ENCODE measurements at regions not wholly inside any gene's neighbourhood (a gene's known extent, or its start where the extent isn't known, plus 50 kb on each side); places are given as distances from the start of the nearest gene placed in this dataset.

DNA sequence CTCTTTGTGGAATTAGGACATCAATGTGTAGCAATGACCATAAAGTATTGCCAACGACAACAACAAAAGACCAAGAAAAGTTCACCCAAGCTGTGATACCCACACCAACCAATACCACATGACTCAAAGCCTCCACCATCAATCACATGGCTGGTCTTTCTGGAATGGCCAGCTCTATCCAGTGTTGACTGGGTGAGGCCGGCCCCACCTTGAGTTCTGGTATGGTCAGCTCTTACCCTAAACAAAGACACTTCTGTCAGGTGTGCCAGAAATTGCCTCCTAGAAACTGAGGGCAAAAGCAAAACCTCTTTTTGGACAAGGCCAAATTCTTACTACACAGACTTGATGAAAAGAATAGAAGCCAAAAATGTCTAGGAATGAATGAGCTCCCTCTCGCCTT lies 331.5 kb downstream of the ZNF608 start:
- Mint-ChIP-seq H3K27me3 (ENCODE audit: low read depth) (no peaks in the 10 kb centered on the region), H3K36me3 (ENCODE audit: low read depth) (no peaks in the 10 kb centered on the region), H3K4me3 (no peak overlapping the region), H3K9me3 (ENCODE audit: insufficient read depth) (no peaks in the 10 kb centered on the region), H3K27ac (no peak overlapping the region), H3K4me1 (ENCODE audit: low read depth) (no peaks in the 10 kb centered on the region)
- POLR2A ChIA-PET, result no interaction called here
- CTCF ChIA-PET, result no interaction called here
- no peak for DNase-seq
- no peak for ATAC-seq

DNA sequence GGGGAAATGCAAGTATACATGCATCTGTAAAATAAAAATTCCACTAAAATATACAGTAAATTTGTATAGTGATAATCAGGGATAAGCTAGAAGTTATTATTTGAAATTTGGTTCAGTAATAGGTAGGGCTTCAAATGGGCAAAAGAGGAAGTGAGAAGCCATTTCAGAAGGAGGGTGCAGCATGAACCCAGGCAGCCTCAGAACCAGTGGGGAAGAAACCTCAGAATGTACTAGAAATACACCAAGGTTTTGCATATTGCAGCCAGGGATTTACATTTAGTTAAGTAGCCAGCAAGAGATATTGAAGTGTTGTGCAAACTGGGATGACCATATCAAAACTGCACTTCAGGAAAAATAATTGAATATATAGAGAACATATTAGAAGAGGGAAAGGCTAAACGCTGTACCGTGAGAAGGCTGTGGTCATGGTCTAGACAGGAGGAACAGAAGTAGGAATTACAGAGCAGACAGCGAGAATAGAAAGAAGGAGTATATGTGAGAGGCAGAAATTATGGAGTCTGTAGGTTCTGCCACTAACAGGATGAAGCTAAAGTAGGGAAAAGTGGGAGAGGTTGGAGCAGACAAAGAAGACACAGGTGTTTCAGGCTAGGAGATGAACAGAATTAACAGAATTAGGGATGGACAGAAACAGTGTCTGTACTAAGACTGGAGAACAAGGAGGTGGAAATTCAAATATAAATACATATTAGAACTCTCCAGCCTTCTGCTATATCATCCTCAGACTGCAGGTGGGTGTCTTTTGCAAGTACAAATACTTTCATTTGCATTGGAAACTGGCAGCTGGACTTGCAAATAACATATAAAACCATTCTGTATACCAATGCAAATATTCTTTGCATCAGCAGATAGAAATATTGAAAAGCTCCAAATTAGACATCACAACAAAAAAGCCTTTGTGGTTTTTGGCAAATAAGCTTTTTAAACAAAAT lies 335.6 kb downstream of the ZNF608 start:
- Mint-ChIP-seq H3K4me1 (ENCODE audit: low read depth) (no peaks in the 10 kb centered on the region), H3K4me3 (no peak overlapping the region), H3K36me3 (ENCODE audit: low read depth) (no peaks in the 10 kb centered on the region), H3K9me3 (ENCODE audit: insufficient read depth) (no peaks in the 10 kb centered on the region), H3K27me3 (ENCODE audit: low read depth) (no peaks in the 10 kb centered on the region), H3K27ac (no peak overlapping the region)
- DNase-seq, result no peak
- no peak for ATAC-seq
- POLR2A ChIA-PET, result no interaction called here
- CTCF ChIA-PET, result no interaction called here

DNA sequence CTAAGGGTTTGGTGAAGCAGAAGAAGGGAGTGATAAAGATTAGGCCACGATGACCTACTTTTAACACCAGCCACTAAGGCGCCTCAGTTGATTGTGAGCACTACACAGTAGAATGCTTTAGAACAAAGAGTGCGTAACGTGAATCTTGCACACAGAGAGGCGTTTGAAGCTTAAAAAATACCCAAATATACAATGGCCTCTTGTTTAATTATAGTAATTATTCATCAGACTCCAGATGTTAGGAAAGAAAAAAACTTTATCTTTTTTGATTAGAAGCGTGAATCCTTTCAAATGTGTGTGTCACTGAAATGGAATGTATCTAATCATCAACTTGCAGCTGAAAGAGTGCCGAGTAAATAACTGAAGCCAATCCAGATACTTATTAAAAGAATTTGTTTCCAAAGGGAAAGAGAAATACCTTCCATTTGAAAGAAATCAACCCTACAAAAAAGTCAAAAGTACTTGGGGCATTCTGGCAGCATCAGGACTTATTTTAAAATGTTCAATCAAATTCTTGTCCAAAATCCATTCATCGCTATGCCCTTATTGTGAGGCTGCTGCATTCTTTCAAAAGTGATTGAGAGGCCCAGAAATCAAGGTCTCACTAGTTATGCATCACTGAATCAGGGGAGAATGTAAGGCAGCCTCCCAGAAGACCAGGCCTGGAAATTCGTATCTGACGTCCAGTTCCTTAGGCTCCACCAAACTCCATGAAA lies 337.5 kb downstream of the ZNF608 start:
- no peaks in the 10 kb centered on the region for H3K4me1 Mint-ChIP-seq (ENCODE audit: low read depth)
- H3K27ac Mint-ChIP-seq, result no peak overlapping the region
- H3K4me3 Mint-ChIP-seq, result no peak overlapping the region
- no peaks in the 10 kb centered on the region for H3K27me3 Mint-ChIP-seq (ENCODE audit: low read depth)
- CTCF ChIA-PET, result no interaction called here
- ATAC-seq, result no peak
- DNase-seq, result no peak
- POLR2A ChIA-PET, result no interaction called here
- H3K9me3 Mint-ChIP-seq (ENCODE audit: insufficient read depth), result no peaks in the 10 kb centered on the region
- H3K36me3 Mint-ChIP-seq (ENCODE audit: low read depth), result no peaks in the 10 kb centered on the region

DNA sequence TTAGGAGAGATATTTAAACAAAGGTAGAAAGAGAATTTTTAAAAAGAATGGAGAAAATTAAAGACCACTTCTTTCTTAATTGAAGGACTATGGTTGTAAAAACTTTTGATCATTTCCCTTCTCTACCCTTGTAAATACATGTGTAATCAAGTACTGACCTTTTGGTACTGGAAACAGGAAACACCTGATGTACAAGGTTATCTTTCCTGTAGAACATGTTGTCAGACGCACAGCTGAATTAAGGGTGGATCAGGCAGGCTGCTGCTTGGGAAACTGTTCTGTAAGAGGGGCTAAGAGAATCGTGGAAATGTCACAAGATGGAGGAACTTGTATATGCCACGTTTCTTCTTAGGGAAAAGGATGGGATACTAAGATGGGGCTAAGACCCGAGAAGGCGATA lies 341.6 kb downstream of the ZNF608 start:
- H3K36me3 Mint-ChIP-seq (ENCODE audit: low read depth), result no peaks in the 10 kb centered on the region

DNA sequence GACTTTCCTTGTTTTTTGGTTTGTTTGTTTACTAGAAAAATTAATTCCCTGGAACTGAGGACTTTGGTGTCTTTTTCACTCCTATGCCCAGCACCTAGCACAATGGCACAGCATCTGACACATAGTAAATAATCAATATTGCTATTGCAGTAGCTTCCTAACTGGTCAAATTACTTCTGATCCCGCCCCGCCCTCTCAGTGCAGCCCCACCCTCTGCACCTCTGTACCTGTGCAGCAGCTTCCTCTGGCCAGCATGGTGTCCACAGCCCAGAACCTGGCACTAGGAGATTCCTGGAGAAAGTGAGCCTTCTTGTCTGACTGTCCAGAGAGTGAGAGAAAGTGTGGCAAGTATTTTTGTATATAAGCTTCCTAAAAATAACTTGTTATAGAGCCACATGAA lies 343.2 kb downstream of the ZNF608 start:
- Mint-ChIP-seq H3K4me1 (ENCODE audit: low read depth) (no peaks in the 10 kb centered on the region), H3K36me3 (ENCODE audit: low read depth) (no peaks in the 10 kb centered on the region), H3K9me3 (ENCODE audit: insufficient read depth) (no peaks in the 10 kb centered on the region), H3K4me3 (no peak overlapping the region), H3K27ac (no peak overlapping the region), H3K27me3 (ENCODE audit: low read depth) (no peaks in the 10 kb centered on the region)
- POLR2A ChIA-PET, result no interaction called here
- DNase-seq, result no peak
- no peak for ATAC-seq
- CTCF ChIA-PET, result no interaction called here

More for the DNA sequence above, 341.6 kb downstream of the ZNF608 start:
- Mint-ChIP-seq H3K27ac (no peak overlapping the region), H3K9me3 (ENCODE audit: insufficient read depth) (no peaks in the 10 kb centered on the region), H3K27me3 (ENCODE audit: low read depth) (no peaks in the 10 kb centered on the region), H3K4me3 (no peak overlapping the region), H3K4me1 (ENCODE audit: low read depth) (no peaks in the 10 kb centered on the region)
- POLR2A ChIA-PET, result no interaction called here
- ATAC-seq (no peak), DNase-seq (no peak)
- CTCF ChIA-PET, result no interaction called here

DNA sequence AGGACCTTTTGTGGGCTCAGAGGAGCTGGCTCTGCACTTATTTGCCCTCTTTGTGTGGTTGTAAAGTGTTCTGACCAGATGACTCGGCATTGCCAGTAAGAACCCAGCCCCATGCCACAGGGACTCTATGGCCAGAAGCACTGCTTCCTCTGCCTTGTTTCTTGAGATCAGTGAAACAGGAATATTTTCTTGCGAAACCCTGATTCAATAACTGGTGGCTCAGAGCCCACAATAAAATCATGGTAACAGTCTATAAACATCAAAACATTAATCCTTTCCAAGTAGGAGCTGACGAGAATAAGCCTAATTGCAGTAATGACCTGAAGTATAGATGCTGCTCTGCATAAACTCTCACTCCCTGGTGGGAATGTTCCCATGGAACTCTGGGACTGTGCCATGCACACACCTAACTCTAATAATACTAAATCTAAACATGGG lies 344.3 kb downstream of the ZNF608 start:
- Mint-ChIP-seq H3K27ac (no peak overlapping the region), H3K27me3 (ENCODE audit: low read depth) (no peaks in the 10 kb centered on the region), H3K4me3 (no peak overlapping the region), H3K4me1 (ENCODE audit: low read depth) (no peaks in the 10 kb centered on the region), H3K36me3 (ENCODE audit: low read depth) (no peaks in the 10 kb centered on the region), H3K9me3 (ENCODE audit: insufficient read depth) (no peaks in the 10 kb centered on the region)
- POLR2A ChIA-PET, result no interaction called here
- CTCF ChIA-PET, result no interaction called here
- DNase-seq, result no peak
- ATAC-seq, result no peak

DNA sequence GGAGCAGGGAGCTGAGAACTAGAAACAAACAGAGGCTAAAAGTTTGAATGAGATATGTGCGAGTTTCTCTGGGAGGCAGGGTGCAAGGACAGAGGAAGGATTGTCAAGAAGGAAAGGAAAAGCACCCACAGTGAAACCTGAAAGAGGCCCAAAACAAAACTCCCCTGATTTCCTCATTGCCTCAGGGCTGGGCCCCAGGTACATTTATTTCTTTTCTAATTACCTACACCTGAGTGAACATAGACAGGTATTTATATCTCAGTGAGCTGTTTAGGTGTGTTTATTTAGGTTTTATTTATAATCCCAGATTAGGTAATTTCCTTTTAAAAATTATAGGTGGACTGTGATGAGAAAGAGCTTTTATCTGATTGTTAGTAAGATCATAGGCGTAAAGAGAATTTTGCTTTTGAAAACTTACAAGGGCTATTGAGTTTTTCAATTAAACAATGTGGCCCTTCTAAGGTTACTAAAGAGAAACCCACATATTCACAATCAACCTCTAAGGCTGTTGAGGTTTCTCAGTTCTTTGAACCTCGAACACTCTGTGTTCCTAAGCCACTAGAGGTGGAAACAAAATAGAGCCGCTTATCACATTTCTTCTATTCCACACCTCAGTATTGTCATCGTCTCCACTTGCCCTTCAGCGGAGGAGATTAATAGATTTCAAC lies 344.8 kb downstream of the ZNF608 start:
- no peaks in the 10 kb centered on the region for H3K36me3 Mint-ChIP-seq (ENCODE audit: low read depth)
- ChIA-PET POLR2A (no interaction called here), CTCF (no interaction called here)
- H3K27me3 Mint-ChIP-seq (ENCODE audit: low read depth), result no peaks in the 10 kb centered on the region
- ATAC-seq (no peak), DNase-seq (no peak)
- H3K9me3 Mint-ChIP-seq (ENCODE audit: insufficient read depth), result no peaks in the 10 kb centered on the region
- no peak overlapping the region for H3K27ac Mint-ChIP-seq
- H3K4me3 Mint-ChIP-seq, result no peak overlapping the region
- H3K4me1 Mint-ChIP-seq (ENCODE audit: low read depth), result no peaks in the 10 kb centered on the region

DNA sequence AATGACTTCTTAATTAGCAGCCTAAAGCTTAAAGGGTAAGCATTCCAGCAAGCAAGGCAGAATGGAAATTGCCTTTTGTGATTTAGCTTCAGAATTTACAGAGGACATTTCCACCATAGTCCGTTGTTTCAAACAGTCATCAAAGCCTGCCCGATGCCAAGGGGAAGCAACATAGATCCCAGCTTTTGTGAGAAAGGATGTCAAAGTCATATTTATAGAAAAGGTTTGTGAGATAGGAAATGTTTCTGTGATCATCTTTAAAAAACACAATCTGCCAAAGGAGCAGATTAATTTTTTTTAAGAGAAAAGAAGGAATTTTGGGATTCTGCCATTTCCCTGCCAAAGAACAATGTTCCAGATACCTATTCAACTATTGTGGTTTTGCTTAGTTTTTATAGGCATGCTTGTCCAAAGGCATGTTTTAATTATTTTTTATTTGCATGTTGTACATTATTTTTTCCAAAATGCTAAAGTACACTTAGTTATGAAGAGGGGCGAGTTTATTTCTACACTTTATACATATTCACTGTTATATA lies 346.9 kb downstream of the ZNF608 start:
- no peaks in the 10 kb centered on the region for H3K27me3 Mint-ChIP-seq (ENCODE audit: low read depth)
- DNase-seq (no peak), ATAC-seq (no peak)
- ChIA-PET POLR2A (no interaction called here), CTCF (no interaction called here)
- no peaks in the 10 kb centered on the region for H3K36me3 Mint-ChIP-seq (ENCODE audit: low read depth)
- no peaks in the 10 kb centered on the region for H3K4me1 Mint-ChIP-seq (ENCODE audit: low read depth)
- no peak overlapping the region for H3K27ac Mint-ChIP-seq
- H3K4me3 Mint-ChIP-seq, result no peak overlapping the region
- no peaks in the 10 kb centered on the region for H3K9me3 Mint-ChIP-seq (ENCODE audit: insufficient read depth)

DNA sequence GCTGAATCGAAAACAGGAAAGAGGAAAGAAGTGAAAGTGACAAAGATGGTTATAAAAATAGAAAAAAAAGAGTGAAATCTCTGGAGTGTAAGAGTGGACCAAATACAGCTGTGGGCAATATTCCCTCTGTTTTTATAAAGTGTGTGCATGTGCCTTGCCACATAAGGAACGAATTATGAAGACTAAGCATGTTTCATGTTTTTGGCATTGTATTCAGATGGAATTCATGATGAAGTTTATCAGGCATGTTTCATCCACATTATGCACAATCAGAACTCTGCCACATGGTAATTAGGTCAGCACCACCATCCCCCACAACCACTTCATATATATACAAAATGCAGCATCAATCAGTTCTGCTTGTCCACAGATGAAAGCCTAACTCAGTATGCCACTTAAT lies 348.0 kb downstream of the ZNF608 start:
- no peak overlapping the region for H3K27ac Mint-ChIP-seq
- H3K9me3 Mint-ChIP-seq (ENCODE audit: insufficient read depth), result no peaks in the 10 kb centered on the region
- H3K27me3 Mint-ChIP-seq (ENCODE audit: low read depth), result no peaks in the 10 kb centered on the region
- CTCF ChIA-PET, result no interaction called here
- POLR2A ChIA-PET, result no interaction called here
- no peaks in the 10 kb centered on the region for H3K4me1 Mint-ChIP-seq (ENCODE audit: low read depth)
- H3K36me3 Mint-ChIP-seq (ENCODE audit: low read depth), result no peaks in the 10 kb centered on the region
- ATAC-seq (no peak), DNase-seq (no peak)
- no peak overlapping the region for H3K4me3 Mint-ChIP-seq

DNA sequence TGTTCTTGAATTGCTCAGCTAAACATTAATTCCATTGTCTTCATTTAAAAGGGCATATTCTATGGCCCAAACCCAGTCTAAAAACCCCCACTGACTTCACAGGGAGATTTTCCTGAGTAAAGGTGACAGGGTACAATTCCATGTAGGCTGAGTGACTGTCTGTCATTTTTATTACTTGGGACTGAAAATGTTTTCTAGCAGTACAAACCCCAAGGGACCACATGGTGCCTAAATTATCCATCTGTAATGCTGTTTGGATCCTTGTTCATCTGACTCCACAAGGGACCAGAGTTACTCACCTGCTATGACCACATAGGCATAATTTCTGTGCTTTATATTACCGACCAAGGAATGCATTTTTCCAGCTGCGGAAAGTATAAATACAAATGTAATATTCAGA lies 349.1 kb downstream of the ZNF608 start:
- H3K4me1 Mint-ChIP-seq (ENCODE audit: low read depth), result no peaks in the 10 kb centered on the region
- ATAC-seq, result no peak
- no peak overlapping the region for H3K27ac Mint-ChIP-seq
- H3K27me3 Mint-ChIP-seq (ENCODE audit: low read depth), result no peaks in the 10 kb centered on the region
- no peak for DNase-seq
- no peaks in the 10 kb centered on the region for H3K36me3 Mint-ChIP-seq (ENCODE audit: low read depth)
- no peaks in the 10 kb centered on the region for H3K9me3 Mint-ChIP-seq (ENCODE audit: insufficient read depth)
- ChIA-PET POLR2A (no interaction called here), CTCF (no interaction called here)
- H3K4me3 Mint-ChIP-seq, result no peak overlapping the region

DNA sequence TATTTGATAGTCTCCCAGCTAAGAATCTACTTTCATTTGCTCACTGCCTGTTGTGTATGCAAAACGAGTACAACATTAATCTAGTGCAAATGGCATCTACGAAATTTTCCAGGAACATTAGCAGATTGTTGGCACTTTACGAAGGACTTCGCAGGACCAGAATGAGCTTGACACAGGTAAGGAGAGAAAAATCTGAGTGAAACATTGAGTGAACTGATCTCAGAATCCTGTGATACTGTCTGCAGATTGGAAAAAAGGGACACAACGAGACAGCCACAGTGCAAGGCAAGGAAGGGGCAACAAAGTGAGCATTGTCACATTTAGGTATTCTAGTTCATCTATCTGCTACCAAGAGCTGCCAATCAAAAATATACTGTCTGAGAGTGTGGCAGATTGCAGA lies 350.5 kb downstream of the ZNF608 start:
- ChIA-PET CTCF (no interaction called here), POLR2A (no interaction called here)
- Mint-ChIP-seq H3K36me3 (ENCODE audit: low read depth) (no peaks in the 10 kb centered on the region), H3K4me3 (no peak overlapping the region), H3K27ac (no peak overlapping the region), H3K9me3 (ENCODE audit: insufficient read depth) (no peaks in the 10 kb centered on the region), H3K27me3 (ENCODE audit: low read depth) (no peaks in the 10 kb centered on the region), H3K4me1 (ENCODE audit: low read depth) (no peaks in the 10 kb centered on the region)
- no peak for ATAC-seq
- DNase-seq, result no peak

DNA sequence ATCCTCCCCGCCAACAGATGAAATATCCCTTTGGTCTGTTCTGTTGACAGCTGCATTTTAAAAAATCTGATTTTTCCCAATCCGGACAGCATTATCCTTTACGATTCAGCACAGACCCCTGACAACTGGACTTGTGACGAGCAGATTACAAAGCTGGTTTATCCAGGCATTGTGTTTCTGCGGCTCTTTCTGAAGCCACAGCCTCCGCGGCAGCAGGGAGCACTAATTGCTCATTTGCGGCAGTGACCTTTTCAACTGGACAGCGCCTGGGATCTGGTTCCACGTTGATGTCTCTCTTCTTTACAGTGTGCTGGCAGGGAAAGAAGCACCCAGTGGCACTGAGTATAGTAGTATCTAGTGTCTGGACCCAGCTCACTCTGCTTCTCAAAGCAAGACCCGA lies 351.2 kb downstream of the ZNF608 start:
- ChIA-PET CTCF (no interaction called here), POLR2A (no interaction called here)
- H3K9me3 Mint-ChIP-seq (ENCODE audit: insufficient read depth), result no peaks in the 10 kb centered on the region
- H3K36me3 Mint-ChIP-seq (ENCODE audit: low read depth), result no peaks in the 10 kb centered on the region
- ATAC-seq (no peak), DNase-seq (no peak)
- no peak overlapping the region for H3K27ac Mint-ChIP-seq
- H3K4me3 Mint-ChIP-seq, result no peak overlapping the region
- H3K27me3 Mint-ChIP-seq (ENCODE audit: low read depth), result no peaks in the 10 kb centered on the region
- no peaks in the 10 kb centered on the region for H3K4me1 Mint-ChIP-seq (ENCODE audit: low read depth)

Measured in activated CD8-positive, alpha-beta T cell treated with anti-CD3 and anti-CD28 coated beads, Interleukin-2, amount 10 ng/mL, durations not matched to agents 7 days and 5 days (primary cell).